HL-60 (cell line): ENCODE measurements at regions not wholly inside any gene's neighbourhood (a gene's known extent, or its start where the extent isn't known, plus 50 kb on each side); places are given as distances from the start of the nearest gene placed in this dataset.

ENCODE experiments used
- DNase-seq, 2 experiments: peaks; one replicate each; pipeline ENCODE4 v3.0.0-alpha.2; 2010 to 2020; ENCODE audit warnings: low read depth in 1 of 2, low spot score in 1 of 2
- H3K27ac ChIP-seq: fragments of 250-450 bp; sonication (Bioruptor Pico); replicated peaks from 2 replicates; pipeline ENCODE4 v1.5.1; 2020; ENCODE audit warnings: mild to moderate bottlenecking, moderate library complexity
- H3K27me3 ChIP-seq: fragments of 250-450 bp; sonication (Bioruptor Pico); 2 replicates; pipeline ENCODE4 v1.5.1; 2021; ENCODE audit warnings: mild to moderate bottlenecking, moderate library complexity; ENCODE audit not compliant: insufficient read depth, poor library complexity, severe bottlenecking
- H3K4me3 ChIP-seq: replicated peaks from 2 replicates; pipeline ENCODE4 v1.5.1; 2011; ENCODE audit warnings: mild to moderate bottlenecking, control low read depth, low read length; ENCODE audit not compliant: insufficient read depth
- GABPA ChIP-seq: IDR thresholded peaks from 2 replicates; pipeline ENCODE4 v1.6.1; 2012; ENCODE audit warnings: low read depth
- POLR2AphosphoS5 ChIP-seq: IDR thresholded peaks from 2 replicates; pipeline ENCODE4 v1.6.1; 2012; ENCODE audit warnings: low read depth
- SPI1 ChIP-seq: IDR thresholded peaks from 2 replicates; pipeline ENCODE4 v1.6.1; 2012; ENCODE audit warnings: low read depth, mild to moderate bottlenecking, borderline replicate concordance
- TF ChIP-seq, protein P1 (sequence below): IDR thresholded peaks from 2 replicates; pipeline ENCODE4 v1.6.1; 2012; ENCODE audit warnings: low read depth; ENCODE audit not compliant: insufficient replicate concordance
- TF ChIP-seq, protein P2 (sequence below): IDR thresholded peaks from one replicate; pipeline ENCODE4 v1.5.1; 2011; ENCODE audit warnings: low read length, control low read depth, inconsistent platforms; ENCODE audit not compliant: insufficient read depth

DNA sequence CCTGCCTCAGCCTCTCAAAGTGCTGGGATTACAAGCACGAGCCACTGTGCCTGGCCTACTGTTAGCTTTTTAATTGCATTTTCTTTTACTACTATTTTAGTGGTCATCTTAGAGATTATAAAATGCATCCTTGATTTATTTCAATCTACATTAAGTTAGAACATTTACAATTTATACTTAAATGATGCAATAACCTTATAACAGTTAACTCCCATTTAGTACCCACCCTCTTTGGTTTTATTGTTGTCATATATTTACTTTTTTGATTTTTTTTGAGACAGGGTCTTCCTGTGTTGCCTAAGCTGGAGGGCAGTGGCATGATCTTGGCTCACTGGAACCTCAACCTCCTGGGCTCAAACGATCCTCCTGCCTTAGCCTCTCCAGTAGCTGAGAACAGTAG lies 77.3 kb downstream of the PPCDC start:
- no peak for DNase-seq
- no peaks in the 10 kb centered on the region for H3K27me3 ChIP-seq
- no peak overlapping the region for H3K27ac ChIP-seq

DNA sequence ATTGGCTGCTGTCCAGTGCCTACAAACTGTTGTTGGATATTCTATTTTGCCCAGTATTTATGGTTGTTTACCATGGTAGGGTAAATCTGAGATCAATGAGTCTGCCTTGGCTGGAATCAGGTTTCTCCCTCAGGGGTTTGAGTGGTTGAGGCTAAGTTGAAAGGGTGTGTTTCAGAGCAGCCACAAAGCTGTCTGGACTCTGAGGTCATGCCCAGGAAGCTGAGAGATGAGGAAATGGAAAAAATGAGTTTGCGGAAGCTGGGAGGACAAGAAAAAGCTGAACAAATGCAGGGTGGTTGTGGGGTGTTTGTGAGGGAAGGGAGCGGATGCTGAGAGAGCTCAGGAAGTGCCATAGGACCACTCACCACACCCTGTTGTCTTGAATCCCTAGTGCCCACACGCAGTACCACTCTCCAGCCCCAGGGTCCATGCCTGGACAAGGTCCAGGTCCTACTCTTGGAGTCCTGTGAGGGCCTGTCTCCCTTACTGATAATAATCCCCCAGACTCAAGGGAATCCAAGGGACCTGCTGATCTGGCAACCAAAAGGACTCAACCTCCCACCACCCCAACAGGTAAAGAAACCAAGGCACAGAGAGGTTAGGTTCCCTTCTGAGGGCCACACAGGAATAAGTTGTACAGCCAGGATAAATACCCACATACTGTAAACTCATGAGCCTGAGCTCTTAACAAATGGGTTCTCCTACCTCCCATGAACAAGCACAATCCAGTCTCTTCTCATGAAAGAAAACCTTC lies 81.6 kb downstream of the PPCDC start:
- H3K27me3 ChIP-seq = no peaks in the 10 kb centered on the region
- TF ChIP-seq GABPA (peak; percentile 76), SPI1 (peak; percentile 85), POLR2AphosphoS5 (peak; percentile 90)
- TF ChIP-seq, protein P1, sequence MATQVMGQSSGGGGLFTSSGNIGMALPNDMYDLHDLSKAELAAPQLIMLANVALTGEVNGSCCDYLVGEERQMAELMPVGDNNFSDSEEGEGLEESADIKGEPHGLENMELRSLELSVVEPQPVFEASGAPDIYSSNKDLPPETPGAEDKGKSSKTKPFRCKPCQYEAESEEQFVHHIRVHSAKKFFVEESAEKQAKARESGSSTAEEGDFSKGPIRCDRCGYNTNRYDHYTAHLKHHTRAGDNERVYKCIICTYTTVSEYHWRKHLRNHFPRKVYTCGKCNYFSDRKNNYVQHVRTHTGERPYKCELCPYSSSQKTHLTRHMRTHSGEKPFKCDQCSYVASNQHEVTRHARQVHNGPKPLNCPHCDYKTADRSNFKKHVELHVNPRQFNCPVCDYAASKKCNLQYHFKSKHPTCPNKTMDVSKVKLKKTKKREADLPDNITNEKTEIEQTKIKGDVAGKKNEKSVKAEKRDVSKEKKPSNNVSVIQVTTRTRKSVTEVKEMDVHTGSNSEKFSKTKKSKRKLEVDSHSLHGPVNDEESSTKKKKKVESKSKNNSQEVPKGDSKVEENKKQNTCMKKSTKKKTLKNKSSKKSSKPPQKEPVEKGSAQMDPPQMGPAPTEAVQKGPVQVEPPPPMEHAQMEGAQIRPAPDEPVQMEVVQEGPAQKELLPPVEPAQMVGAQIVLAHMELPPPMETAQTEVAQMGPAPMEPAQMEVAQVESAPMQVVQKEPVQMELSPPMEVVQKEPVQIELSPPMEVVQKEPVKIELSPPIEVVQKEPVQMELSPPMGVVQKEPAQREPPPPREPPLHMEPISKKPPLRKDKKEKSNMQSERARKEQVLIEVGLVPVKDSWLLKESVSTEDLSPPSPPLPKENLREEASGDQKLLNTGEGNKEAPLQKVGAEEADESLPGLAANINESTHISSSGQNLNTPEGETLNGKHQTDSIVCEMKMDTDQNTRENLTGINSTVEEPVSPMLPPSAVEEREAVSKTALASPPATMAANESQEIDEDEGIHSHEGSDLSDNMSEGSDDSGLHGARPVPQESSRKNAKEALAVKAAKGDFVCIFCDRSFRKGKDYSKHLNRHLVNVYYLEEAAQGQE = no peak
- TF ChIP-seq, protein P2, sequence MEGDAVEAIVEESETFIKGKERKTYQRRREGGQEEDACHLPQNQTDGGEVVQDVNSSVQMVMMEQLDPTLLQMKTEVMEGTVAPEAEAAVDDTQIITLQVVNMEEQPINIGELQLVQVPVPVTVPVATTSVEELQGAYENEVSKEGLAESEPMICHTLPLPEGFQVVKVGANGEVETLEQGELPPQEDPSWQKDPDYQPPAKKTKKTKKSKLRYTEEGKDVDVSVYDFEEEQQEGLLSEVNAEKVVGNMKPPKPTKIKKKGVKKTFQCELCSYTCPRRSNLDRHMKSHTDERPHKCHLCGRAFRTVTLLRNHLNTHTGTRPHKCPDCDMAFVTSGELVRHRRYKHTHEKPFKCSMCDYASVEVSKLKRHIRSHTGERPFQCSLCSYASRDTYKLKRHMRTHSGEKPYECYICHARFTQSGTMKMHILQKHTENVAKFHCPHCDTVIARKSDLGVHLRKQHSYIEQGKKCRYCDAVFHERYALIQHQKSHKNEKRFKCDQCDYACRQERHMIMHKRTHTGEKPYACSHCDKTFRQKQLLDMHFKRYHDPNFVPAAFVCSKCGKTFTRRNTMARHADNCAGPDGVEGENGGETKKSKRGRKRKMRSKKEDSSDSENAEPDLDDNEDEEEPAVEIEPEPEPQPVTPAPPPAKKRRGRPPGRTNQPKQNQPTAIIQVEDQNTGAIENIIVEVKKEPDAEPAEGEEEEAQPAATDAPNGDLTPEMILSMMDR = no peak
- no peak overlapping the region for H3K4me3 ChIP-seq
- DNase-seq = peak; percentile 74 to 93
- peak overlapping the region; percentile 76 for H3K27ac ChIP-seq

More for the DNA sequence above, 77.3 kb downstream of the PPCDC start:
- no peak overlapping the region for H3K4me3 ChIP-seq
- TF ChIP-seq POLR2AphosphoS5 = no peak
- no peak for TF ChIP-seq GABPA
- TF ChIP-seq SPI1 = no peak
- TF ChIP-seq, protein P2 = no peak
- TF ChIP-seq, protein P1 = no peak

DNA sequence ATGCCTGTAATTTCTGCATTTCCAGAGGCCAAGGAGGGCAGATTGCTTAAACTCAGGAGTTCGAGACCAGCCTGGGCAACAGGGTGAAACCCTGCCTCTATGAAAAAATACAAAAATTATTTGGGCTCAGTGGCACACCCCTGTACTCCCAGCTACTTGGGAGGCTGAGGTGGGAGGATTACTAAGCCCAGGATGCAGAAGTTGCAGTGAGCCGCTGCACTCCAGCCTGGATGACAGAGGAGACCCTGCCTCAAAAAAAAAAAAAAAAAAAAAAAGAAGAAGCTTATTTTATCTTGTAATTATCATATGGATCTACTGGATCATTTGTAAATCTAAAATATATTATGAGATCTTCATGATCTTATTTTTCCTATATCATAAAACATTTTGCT lies 84.1 kb downstream of the PPCDC start:
- Histone ChIP-seq H3K27ac (peak overlapping the region; percentile 77), H3K4me3 (no peak overlapping the region), H3K27me3 (no peaks in the 10 kb centered on the region)
- no peak for DNase-seq
- TF ChIP-seq GABPA (no peak), SPI1 (no peak), POLR2AphosphoS5 (no peak)
- TF ChIP-seq, protein P2 = no peak
- TF ChIP-seq, protein P1 = no peak
